ENCODE measurements at regions not wholly inside any gene's neighbourhood (a gene's known extent, or its start where the extent isn't known, plus 50 kb on each side); places are given as distances from the start of the nearest gene placed in this dataset.

DNA sequence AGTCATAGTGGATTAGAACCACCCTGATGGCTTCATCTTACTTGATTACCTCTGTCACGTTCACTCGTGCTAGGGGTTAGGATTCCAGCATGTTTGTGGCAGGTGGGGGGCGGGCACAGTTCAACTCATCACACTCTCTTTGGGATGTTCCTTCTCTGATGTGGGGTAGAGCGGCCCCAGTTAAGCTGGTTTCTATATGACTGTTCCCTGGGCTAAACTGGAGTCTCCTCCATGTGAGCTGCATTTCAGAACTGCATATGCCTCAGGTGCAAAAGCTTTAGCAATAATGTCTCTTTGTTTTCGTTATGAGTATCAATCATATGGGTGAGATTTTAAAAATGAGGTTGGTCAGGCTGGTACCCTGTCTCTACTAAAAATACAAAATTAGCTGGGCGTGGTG lies 393.2 kb downstream of the RPS6KC1 start:
- Histone ChIP-seq H3K27me3 (replicated peaks; ENCODE audit: insufficient read depth, low read length) (no peaks in the 10 kb centered on the region), H2AFZ (ENCODE audit: low read length) (no peak overlapping the region), H3K36me3 (replicated peaks; ENCODE audit: insufficient read depth, low read length) (no peaks in the 10 kb centered on the region), H3K4me1 (ENCODE audit: low read length) (peaks cover 9% of the 10 kb centered on the region), H3F3A (ENCODE audit: insufficient read depth, low read length) (peaks cover 4% of the 10 kb centered on the region; the same call in 1 of the 2 replicates), H3K4me2 (ENCODE audit: low read depth, low read length) (no peak overlapping the region), H3K9me2 (replicated peaks; ENCODE audit: insufficient read depth, low read length) (no peaks in the 10 kb centered on the region), H3K4me3 (ENCODE audit: low read length) (no peak overlapping the region), H4K20me1 (ENCODE audit: insufficient read depth, low read length) (no peaks in the 10 kb centered on the region), H3K9ac (ENCODE audit: low read length) (no peak overlapping the region), H3K27ac (ENCODE audit: low read length) (no peak overlapping the region), H3K79me2 (ENCODE audit: low read length) (no peaks in the 10 kb centered on the region), H3K9me3 (replicated peaks; ENCODE audit: insufficient read depth, low read length) (no peaks in the 10 kb centered on the region)
- no peak for DNase-seq
- TF ChIP-seq EZH2phosphoT487 (IDR thresholded peaks at IDR 0.05; ENCODE audit: low read length) (no peak), EZH2 (optimal IDR thresholded peaks at IDR 0.05; ENCODE audit: low read depth, low read length) (no peak)
- TF ChIP-seq, protein P1, sequence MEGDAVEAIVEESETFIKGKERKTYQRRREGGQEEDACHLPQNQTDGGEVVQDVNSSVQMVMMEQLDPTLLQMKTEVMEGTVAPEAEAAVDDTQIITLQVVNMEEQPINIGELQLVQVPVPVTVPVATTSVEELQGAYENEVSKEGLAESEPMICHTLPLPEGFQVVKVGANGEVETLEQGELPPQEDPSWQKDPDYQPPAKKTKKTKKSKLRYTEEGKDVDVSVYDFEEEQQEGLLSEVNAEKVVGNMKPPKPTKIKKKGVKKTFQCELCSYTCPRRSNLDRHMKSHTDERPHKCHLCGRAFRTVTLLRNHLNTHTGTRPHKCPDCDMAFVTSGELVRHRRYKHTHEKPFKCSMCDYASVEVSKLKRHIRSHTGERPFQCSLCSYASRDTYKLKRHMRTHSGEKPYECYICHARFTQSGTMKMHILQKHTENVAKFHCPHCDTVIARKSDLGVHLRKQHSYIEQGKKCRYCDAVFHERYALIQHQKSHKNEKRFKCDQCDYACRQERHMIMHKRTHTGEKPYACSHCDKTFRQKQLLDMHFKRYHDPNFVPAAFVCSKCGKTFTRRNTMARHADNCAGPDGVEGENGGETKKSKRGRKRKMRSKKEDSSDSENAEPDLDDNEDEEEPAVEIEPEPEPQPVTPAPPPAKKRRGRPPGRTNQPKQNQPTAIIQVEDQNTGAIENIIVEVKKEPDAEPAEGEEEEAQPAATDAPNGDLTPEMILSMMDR (IDR thresholded peaks at IDR 0.05; ENCODE audit: low read length) = no peak

DNA sequence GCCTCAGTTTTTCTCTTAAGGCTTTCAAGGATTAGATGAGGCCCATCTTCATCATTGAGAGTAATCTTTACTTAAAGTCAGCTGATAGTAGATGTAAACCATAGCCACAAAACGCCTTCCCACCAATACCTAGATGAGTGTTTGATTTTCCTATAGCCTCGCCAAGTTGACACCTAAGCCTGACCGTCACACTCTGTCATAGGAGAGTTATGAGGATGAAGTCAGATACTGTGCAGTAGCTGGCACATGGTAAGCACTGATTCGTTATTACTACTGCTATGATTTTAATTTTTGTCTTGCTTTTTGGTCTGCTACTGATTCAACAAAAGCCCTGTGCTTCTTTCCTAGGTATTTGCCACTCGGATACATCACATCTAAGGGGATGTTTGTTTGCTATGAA lies 395.5 kb downstream of the RPS6KC1 start:
- no peaks in the 10 kb centered on the region for H3K27me3 ChIP-seq (replicated peaks; ENCODE audit: insufficient read depth, low read length)
- no peak for DNase-seq
- TF ChIP-seq EZH2 (optimal IDR thresholded peaks at IDR 0.05; ENCODE audit: low read depth, low read length) (no peak), EZH2phosphoT487 (IDR thresholded peaks at IDR 0.05; ENCODE audit: low read length) (no peak)
- TF ChIP-seq, protein P1 (IDR thresholded peaks at IDR 0.05; ENCODE audit: low read length) = no peak

DNA sequence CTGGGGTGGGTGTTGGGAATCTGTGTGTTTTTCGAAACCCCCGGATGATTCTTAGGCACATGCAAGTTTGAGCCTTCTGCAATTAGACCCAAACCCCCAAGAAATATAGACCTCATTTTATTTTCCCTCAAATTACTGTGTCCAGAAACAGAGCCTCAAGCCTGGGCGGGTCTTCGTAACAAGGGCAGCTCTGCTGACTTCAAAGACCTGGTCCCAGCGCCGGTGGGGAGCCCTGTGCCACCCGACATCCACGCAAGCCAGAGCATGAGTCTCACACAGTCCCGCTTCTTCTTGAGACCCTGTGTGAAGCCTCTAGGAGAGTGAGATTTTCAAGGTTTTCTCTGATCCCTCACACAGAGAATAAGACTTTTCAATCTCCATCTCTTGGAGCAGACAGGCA lies 397.3 kb downstream of the RPS6KC1 start:
- H3K9me2 ChIP-seq (replicated peaks; ENCODE audit: insufficient read depth, low read length) = no peaks in the 10 kb centered on the region
- no peaks in the 10 kb centered on the region for H3K4me1 ChIP-seq (ENCODE audit: low read length)
- H2AFZ ChIP-seq (ENCODE audit: low read length) = no peak overlapping the region
- H4K20me1 ChIP-seq (ENCODE audit: insufficient read depth, low read length) = no peaks in the 10 kb centered on the region
- no peaks in the 10 kb centered on the region for H3K36me3 ChIP-seq (replicated peaks; ENCODE audit: insufficient read depth, low read length)
- no peaks in the 10 kb centered on the region for H3K79me2 ChIP-seq (ENCODE audit: low read length)
- H3F3A ChIP-seq (ENCODE audit: insufficient read depth, low read length) = no peaks in the 10 kb centered on the region
- TF ChIP-seq EZH2phosphoT487 (IDR thresholded peaks at IDR 0.05; ENCODE audit: low read length) = no peak
- TF ChIP-seq EZH2 (optimal IDR thresholded peaks at IDR 0.05; ENCODE audit: low read depth, low read length) = no peak
- TF ChIP-seq, protein P1 (IDR thresholded peaks at IDR 0.05; ENCODE audit: low read length) = no peak
- no peak for DNase-seq
- no peak overlapping the region for H3K4me2 ChIP-seq (ENCODE audit: low read depth, low read length)
- H3K27me3 ChIP-seq (replicated peaks; ENCODE audit: insufficient read depth, low read length) = no peaks in the 10 kb centered on the region
- H3K4me3 ChIP-seq (ENCODE audit: low read length) = no peak overlapping the region
- H3K27ac ChIP-seq (ENCODE audit: low read length) = no peak overlapping the region
- no peaks in the 10 kb centered on the region for H3K9me3 ChIP-seq (replicated peaks; ENCODE audit: insufficient read depth, low read length)
- no peak overlapping the region for H3K9ac ChIP-seq (ENCODE audit: low read length)

More for the DNA sequence above, 395.5 kb downstream of the RPS6KC1 start:
- Histone ChIP-seq H3K9me2 (replicated peaks; ENCODE audit: insufficient read depth, low read length) (no peaks in the 10 kb centered on the region), H3K27ac (ENCODE audit: low read length) (no peak overlapping the region), H3K79me2 (ENCODE audit: low read length) (no peaks in the 10 kb centered on the region), H3K4me1 (ENCODE audit: low read length) (no peaks in the 10 kb centered on the region), H3K9ac (ENCODE audit: low read length) (no peak overlapping the region), H3F3A (ENCODE audit: insufficient read depth, low read length) (no peaks in the 10 kb centered on the region), H3K9me3 (replicated peaks; ENCODE audit: insufficient read depth, low read length) (no peaks in the 10 kb centered on the region), H4K20me1 (ENCODE audit: insufficient read depth, low read length) (no peaks in the 10 kb centered on the region), H3K4me3 (ENCODE audit: low read length) (no peak overlapping the region), H3K4me2 (ENCODE audit: low read depth, low read length) (no peak overlapping the region), H3K36me3 (replicated peaks; ENCODE audit: insufficient read depth, low read length) (no peaks in the 10 kb centered on the region), H2AFZ (ENCODE audit: low read length) (no peak overlapping the region)

Data from MM.1S (cell line).